ENCODE measurements at regions not wholly inside any gene's neighbourhood (a gene's known extent, or its start where the extent isn't known, plus 50 kb on each side); places are given as distances from the start of the nearest gene placed in this dataset.

- Histone ChIP-seq H3K36me3 (ENCODE audit: control insufficient read depth in 2 of 2, insufficient read depth in 2 of 2, low read length in 1 of 2) (no peaks in the 10 kb centered on the region), H3K27me3 (ENCODE audit: control insufficient read depth in 2 of 2, insufficient read depth in 1 of 2, low read length in 1 of 2) (no peaks in the 10 kb centered on the region), H3K9me3 (ENCODE audit: control insufficient read depth in 2 of 2, insufficient read depth in 1 of 2, low read length in 1 of 2) (no peaks in the 10 kb centered on the region), H3K27ac (ENCODE audit: low read depth in 1 of 2, low read length in 1 of 2) (no peak overlapping the region), H3K4me3 (ENCODE audit: low read length in 2 of 2) (no peak overlapping the region), H3K4me1 (ENCODE audit: control insufficient read depth in 2 of 2, insufficient read depth in 2 of 2, low read length in 2 of 2) (peaks cover 0 to 4% of the 10 kb centered on the region in 2 donors)
- WGBS = 96% methylated on average over 9 of the region's 9 CpGs
- no peak for DNase-seq (ENCODE audit: low read depth in 6 of 9, low spot score in 9 of 9)
These were observed 97.7 kb downstream of the CD47 start for GRCh38 chr3:107992976-107993684.

- no peaks in the 10 kb centered on the region for H3K9me3 ChIP-seq (ENCODE audit: control insufficient read depth in 2 of 2, insufficient read depth in 1 of 2, low read length in 1 of 2)
These were observed 99.9 kb downstream of the CD47 start for GRCh38 chr3:107990926-107991325.

GRCh38 chr3:107990433-107990832 is 100.4 kb downstream of the CD47 start:
- Histone ChIP-seq H3K36me3 (ENCODE audit: control insufficient read depth in 2 of 2, insufficient read depth in 2 of 2, low read length in 1 of 2) (no peaks in the 10 kb centered on the region), H3K27ac (ENCODE audit: low read depth in 1 of 2, low read length in 1 of 2) (no peak overlapping the region), H3K27me3 (ENCODE audit: control insufficient read depth in 2 of 2, insufficient read depth in 1 of 2, low read length in 1 of 2) (no peaks in the 10 kb centered on the region), H3K4me3 (ENCODE audit: low read length in 2 of 2) (no peak overlapping the region), H3K4me1 (ENCODE audit: control insufficient read depth in 2 of 2, insufficient read depth in 2 of 2, low read length in 2 of 2) (peaks cover under 1 to 18% of the 10 kb centered on the region in 2 donors), H3K9me3 (ENCODE audit: control insufficient read depth in 2 of 2, insufficient read depth in 1 of 2, low read length in 1 of 2) (no peaks in the 10 kb centered on the region)
- no peak for DNase-seq (ENCODE audit: low read depth in 6 of 9, low spot score in 9 of 9)
- 97% methylated on average over 6 of the region's 6 CpGs for WGBS

More at GRCh38 chr3:107990926-107991325, 99.9 kb downstream of the CD47 start:
- DNase-seq (ENCODE audit: low read depth in 6 of 9, low spot score in 9 of 9) = no peak
- peaks cover 0 to 16% of the 10 kb centered on the region in 2 donors for H3K4me1 ChIP-seq (ENCODE audit: control insufficient read depth in 2 of 2, insufficient read depth in 2 of 2, low read length in 2 of 2)
- no peak overlapping the region for H3K4me3 ChIP-seq (ENCODE audit: low read length in 2 of 2)
- H3K27me3 ChIP-seq (ENCODE audit: control insufficient read depth in 2 of 2, insufficient read depth in 1 of 2, low read length in 1 of 2) = no peaks in the 10 kb centered on the region
- H3K36me3 ChIP-seq (ENCODE audit: control insufficient read depth in 2 of 2, insufficient read depth in 2 of 2, low read length in 1 of 2) = no peaks in the 10 kb centered on the region
- WGBS = 99% methylated on average over 5 of the region's 5 CpGs
- H3K27ac ChIP-seq (ENCODE audit: low read depth in 1 of 2, low read length in 1 of 2) = no peak overlapping the region

DNA sequence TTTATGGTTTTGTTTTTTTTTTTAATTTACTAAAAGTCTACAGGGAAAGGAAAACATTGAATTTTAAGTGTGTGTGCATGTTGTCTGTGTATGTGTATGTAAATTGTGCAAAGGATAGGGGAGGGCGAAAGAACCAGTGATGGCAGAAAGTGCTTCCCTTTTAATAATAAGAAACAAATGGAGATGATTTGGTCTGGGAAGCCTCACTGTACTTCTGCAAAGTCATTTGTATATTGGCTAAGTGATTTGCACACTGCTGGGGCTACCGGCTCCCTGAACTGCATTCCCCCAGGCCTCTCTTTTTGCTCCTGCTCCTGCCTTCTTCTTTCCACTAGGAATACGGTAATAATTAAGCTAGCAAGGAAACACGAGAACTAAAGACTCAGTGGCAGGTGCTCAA is 101.2 kb downstream of the CD47 start:
- no peak overlapping the region for H3K4me3 ChIP-seq (ENCODE audit: low read length in 2 of 2)
- H3K27me3 ChIP-seq (ENCODE audit: control insufficient read depth in 2 of 2, insufficient read depth in 1 of 2, low read length in 1 of 2) = no peaks in the 10 kb centered on the region
- no peaks in the 10 kb centered on the region for H3K36me3 ChIP-seq (ENCODE audit: control insufficient read depth in 2 of 2, insufficient read depth in 2 of 2, low read length in 1 of 2)
- no peak overlapping the region for H3K27ac ChIP-seq (ENCODE audit: low read depth in 1 of 2, low read length in 1 of 2)
- DNase-seq (ENCODE audit: low read depth in 6 of 9, low spot score in 9 of 9) = no peak
- H3K4me1 ChIP-seq (ENCODE audit: control insufficient read depth in 2 of 2, insufficient read depth in 2 of 2, low read length in 2 of 2) = peaks cover 2 to 19% of the 10 kb centered on the region in 2 donors
- WGBS = 64% methylated on average over 4 of the region's 4 CpGs
- H3K9me3 ChIP-seq (ENCODE audit: control insufficient read depth in 2 of 2, insufficient read depth in 1 of 2, low read length in 1 of 2) = no peaks in the 10 kb centered on the region

DNA sequence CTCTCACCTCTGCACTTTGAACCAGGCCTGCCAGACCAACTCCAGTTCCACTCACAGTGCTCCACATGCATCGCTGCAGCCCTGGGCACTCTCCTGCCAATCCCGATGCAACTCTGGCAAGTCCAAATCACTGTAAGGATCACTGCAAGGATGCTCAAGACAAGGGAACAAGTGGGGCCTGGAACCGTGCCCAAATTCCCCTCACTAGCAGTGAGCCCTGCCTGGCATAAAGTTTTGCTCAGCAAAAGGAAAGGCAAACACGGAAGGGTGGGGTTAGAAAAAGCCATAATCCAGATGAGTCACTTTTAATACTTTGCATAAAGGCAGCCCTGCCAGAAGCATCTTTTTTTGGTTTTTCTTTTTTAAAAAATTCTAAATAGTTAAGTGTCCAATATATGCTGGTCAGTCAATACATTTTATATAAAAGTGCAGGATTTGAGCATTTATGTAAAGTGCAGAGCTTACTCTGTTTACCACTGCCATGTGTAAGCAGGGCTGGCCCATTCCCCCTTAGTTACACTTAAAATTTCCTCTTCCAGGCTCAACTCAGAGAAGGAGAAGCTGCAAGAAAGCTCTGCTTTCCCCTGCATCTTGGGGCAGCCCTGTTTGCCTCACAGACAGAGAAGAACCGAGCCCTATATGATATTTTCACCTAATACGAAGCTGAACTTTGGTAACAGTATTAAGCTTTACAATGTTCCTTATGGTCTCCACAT is 102.2 kb downstream of the CD47 start:
- no peak for DNase-seq (ENCODE audit: low read depth in 6 of 9, low spot score in 9 of 9)
- no peaks in the 10 kb centered on the region for H3K9me3 ChIP-seq (ENCODE audit: control insufficient read depth in 2 of 2, insufficient read depth in 1 of 2, low read length in 1 of 2)
- H3K4me1 ChIP-seq (ENCODE audit: control insufficient read depth in 2 of 2, insufficient read depth in 2 of 2, low read length in 2 of 2) = peaks cover 2 to 19% of the 10 kb centered on the region in 2 donors
- WGBS = 78% methylated on average over 6 of the region's 6 CpGs
- peak overlapping the region in 1 of 2 donors; percentile 75 for H3K27ac ChIP-seq (ENCODE audit: low read depth in 1 of 2, low read length in 1 of 2)
- no peaks in the 10 kb centered on the region for H3K27me3 ChIP-seq (ENCODE audit: control insufficient read depth in 2 of 2, insufficient read depth in 1 of 2, low read length in 1 of 2)
- H3K4me3 ChIP-seq (ENCODE audit: low read length in 2 of 2) = no peak overlapping the region
- H3K36me3 ChIP-seq (ENCODE audit: control insufficient read depth in 2 of 2, insufficient read depth in 2 of 2, low read length in 1 of 2) = no peaks in the 10 kb centered on the region

GRCh38 chr3:107987036-107987939 is 103.5 kb downstream of the CD47 start:
- H3K27me3 ChIP-seq (ENCODE audit: control insufficient read depth in 2 of 2, insufficient read depth in 1 of 2, low read length in 1 of 2) = no peaks in the 10 kb centered on the region
- DNase-seq (ENCODE audit: low read depth in 6 of 9, low spot score in 9 of 9) = peak in 2 of 9 donors; percentile 14 to 48
- no peaks in the 10 kb centered on the region for H3K36me3 ChIP-seq (ENCODE audit: control insufficient read depth in 2 of 2, insufficient read depth in 2 of 2, low read length in 1 of 2)
- peaks cover 2 to 19% of the 10 kb centered on the region in 2 donors for H3K4me1 ChIP-seq (ENCODE audit: control insufficient read depth in 2 of 2, insufficient read depth in 2 of 2, low read length in 2 of 2)
- WGBS = 91% methylated on average over 8 of the region's 8 CpGs
- no peaks in the 10 kb centered on the region for H3K9me3 ChIP-seq (ENCODE audit: control insufficient read depth in 2 of 2, insufficient read depth in 1 of 2, low read length in 1 of 2)
- peak overlapping the region in 1 of 2 donors; percentile 75 for H3K27ac ChIP-seq (ENCODE audit: low read depth in 1 of 2, low read length in 1 of 2)
- H3K4me3 ChIP-seq (ENCODE audit: low read length in 2 of 2) = no peak overlapping the region

GRCh38 chr3:107986505-107986904 is 104.3 kb downstream of the CD47 start:
- no peak for DNase-seq (ENCODE audit: low read depth in 6 of 9, low spot score in 9 of 9)
- Histone ChIP-seq H3K9me3 (ENCODE audit: control insufficient read depth in 2 of 2, insufficient read depth in 1 of 2, low read length in 1 of 2) (no peaks in the 10 kb centered on the region), H3K4me3 (ENCODE audit: low read length in 2 of 2) (no peak overlapping the region), H3K4me1 (ENCODE audit: control insufficient read depth in 2 of 2, insufficient read depth in 2 of 2, low read length in 2 of 2) (peaks cover 2 to 19% of the 10 kb centered on the region in 2 donors), H3K27me3 (ENCODE audit: control insufficient read depth in 2 of 2, insufficient read depth in 1 of 2, low read length in 1 of 2) (no peaks in the 10 kb centered on the region), H3K27ac (ENCODE audit: low read depth in 1 of 2, low read length in 1 of 2) (peak overlapping the region in 1 of 2 donors; percentile 73), H3K36me3 (ENCODE audit: control insufficient read depth in 2 of 2, insufficient read depth in 2 of 2, low read length in 1 of 2) (no peaks in the 10 kb centered on the region)
- 91% methylated on average over 4 of the region's 4 CpGs for WGBS

DNA sequence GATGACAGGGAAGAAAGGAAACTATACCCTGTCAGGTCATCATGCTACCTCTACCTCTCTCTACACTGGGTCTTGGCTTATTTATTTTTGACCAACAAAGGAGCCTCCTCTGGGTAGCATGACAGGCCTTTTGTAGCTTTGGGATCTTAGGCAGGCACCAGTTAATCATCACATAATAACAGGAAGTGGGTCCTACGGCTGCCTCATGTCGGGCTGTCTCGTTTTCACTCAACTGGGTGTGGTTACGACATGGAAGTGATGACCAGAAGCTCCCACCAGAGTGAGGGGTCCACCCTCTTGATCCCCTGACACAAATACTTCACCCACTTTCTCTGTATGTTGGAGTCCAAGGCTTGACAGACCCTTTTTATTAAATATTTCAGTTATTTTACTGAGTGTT is 105.3 kb downstream of the CD47 start:
- 41% methylated on average over 4 of the region's 4 CpGs for WGBS
- no peaks in the 10 kb centered on the region for H3K9me3 ChIP-seq (ENCODE audit: control insufficient read depth in 2 of 2, insufficient read depth in 1 of 2, low read length in 1 of 2)
- DNase-seq (ENCODE audit: low read depth in 6 of 9, low spot score in 9 of 9) = peak in 1 of 9 donors; percentile 31
- no peaks in the 10 kb centered on the region for H3K36me3 ChIP-seq (ENCODE audit: control insufficient read depth in 2 of 2, insufficient read depth in 2 of 2, low read length in 1 of 2)
- no peaks in the 10 kb centered on the region for H3K27me3 ChIP-seq (ENCODE audit: control insufficient read depth in 2 of 2, insufficient read depth in 1 of 2, low read length in 1 of 2)
- no peak overlapping the region for H3K4me3 ChIP-seq (ENCODE audit: low read length in 2 of 2)
- no peak overlapping the region for H3K27ac ChIP-seq (ENCODE audit: low read depth in 1 of 2, low read length in 1 of 2)
- peaks cover 2 to 19% of the 10 kb centered on the region in 2 donors for H3K4me1 ChIP-seq (ENCODE audit: control insufficient read depth in 2 of 2, insufficient read depth in 2 of 2, low read length in 2 of 2)

Data from thymus (tissue), 11 donors.